HCT116 (cell line): ENCODE measurements at regions not wholly inside any gene's neighbourhood (a gene's known extent, or its start where the extent isn't known, plus 50 kb on each side); places are given as distances from the start of the nearest gene placed in this dataset.

Experiments used
- ATAC-seq: fragments of 200-7000 bp; cut with Tn5 transposase; 2 replicates; pipeline ENCODE4 v1.9.1; 2020; ENCODE audit warnings: mild to moderate bottlenecking, moderate library complexity
- BruUV-seq: library from RNA; stranded (reverse); fragments of 400-500 nt; replicated peaks from 2 replicates; lab custom pipeline; 2021; lab: Mats Ljungman, UMichigan
- CTCF ChIA-PET: fragments of 300-600 bp; sonication (Branson Sonifier 250); formaldehyde crosslinking; loops from one replicate; lab custom pipeline; 2021; ENCODE audit warnings: antibody characterized with exemption; lab: Charles Lee
- POLR2A ChIA-PET: fragments of 300-600, 350-600 bp; sonication (Branson Sonifier 250); formaldehyde crosslinking; loops from one replicate; lab custom pipeline; 2021; ENCODE audit warnings: antibody characterized with exemption; lab: Charles Lee
- RAD21 ChIA-PET, 2 experiments: fragments of 300-600 bp; sonication (Branson Sonifier 250); formaldehyde crosslinking; loops; one replicate each; lab custom pipeline; 2023; ENCODE audit warnings: low total read pairs in 2 of 2; ENCODE audit not compliant: uncharacterized antibody in 2 of 2, unreplicated experiment in 2 of 2, low non-redundant PET in 1 of 2; lab: Charles Lee
- DNase-seq: peaks from one replicate; pipeline ENCODE4 v3.0.0-alpha.2; 2010; ENCODE audit warnings: low read depth, low spot score
- H2AFZ ChIP-seq: fragments of 200-600 bp; shearing (Covaris generic), sonication (generic); 2 replicates; pipeline ENCODE4 v1.6.1; 2017; ENCODE audit warnings: low read depth, mixed run types, mixed read lengths, antibody characterized with exemption, low read length; ENCODE audit not compliant: poor library complexity, severe bottlenecking
- H3K27ac ChIP-seq: 2 replicates; pipeline ENCODE4 v1.5.1; 2012; ENCODE audit warnings: low read depth, low read length
- H3K27me3 ChIP-seq: fragments of 200-600 bp; sonication (generic); 2 replicates; pipeline ENCODE4 v1.6.1; 2016; ENCODE audit warnings: mixed run types, low read length, mixed read lengths; ENCODE audit not compliant: insufficient read depth
- H3K36me3 ChIP-seq, 2 experiments: fragments of 200-500 bp in 1 of 2; fragments of 200-600 bp in 1 of 2; sonication (Bioruptor generic) in 1 of 2; sonication (generic) in 1 of 2; 2 replicates each; pipeline versions ENCODE4 v1.5.1 to v1.6.1; 2014 to 2016; ENCODE audit warnings: low read length in 2 of 2, inconsistent platforms in 1 of 2, mixed read lengths in 1 of 2, mixed run types in 1 of 2; ENCODE audit not compliant: insufficient read depth in 2 of 2, control insufficient read depth in 1 of 2
- H3K4me1 ChIP-seq, 2 experiments: fragments of 200-600 bp in 1 of 2; sonication (generic) in 1 of 2; 2 replicates each; pipeline versions ENCODE4 v1.5.1 to v1.6.1; 2012 to 2017; ENCODE audit warnings: low read length in 2 of 2, inconsistent platforms in 1 of 2, mild to moderate bottlenecking in 1 of 2, mixed read lengths in 1 of 2, mixed run types in 1 of 2, moderate library complexity in 1 of 2; ENCODE audit not compliant: insufficient read depth in 2 of 2, control insufficient read depth in 1 of 2
- H3K4me2 ChIP-seq: fragments of 200-600 bp; sonication (generic); 2 replicates; pipeline ENCODE4 v1.6.1; 2017; ENCODE audit warnings: mixed run types, low read length, mixed read lengths
- H3K4me3 ChIP-seq, 2 experiments: fragments of 200-600 bp in 1 of 2; sonication (generic) in 1 of 2; replicated peaks in 1 of 2; 2 replicates each; pipeline ENCODE4 v1.5.1; 2011 to 2016; ENCODE audit warnings: low read length in 2 of 2, control low read depth in 1 of 2, low read depth in 1 of 2, mild to moderate bottlenecking in 1 of 2, mixed read lengths in 1 of 2, mixed run types in 1 of 2
- H3K79me2 ChIP-seq: fragments of 200-600 bp; sonication (generic); 2 replicates; pipeline ENCODE4 v1.6.1; 2017; ENCODE audit warnings: mild to moderate bottlenecking, mixed run types, low read length, moderate library complexity, mixed read lengths; ENCODE audit not compliant: insufficient read depth
- H3K9ac ChIP-seq: fragments of 200-600 bp; sonication (generic); 2 replicates; pipeline ENCODE4 v1.6.1; 2016; ENCODE audit warnings: low read length, mixed read lengths
- H3K9me2 ChIP-seq: fragments of 200-600 bp; sonication (generic), shearing (Covaris generic); 2 replicates; pipeline ENCODE4 v1.6.1; 2017; ENCODE audit warnings: mixed run types, mild to moderate bottlenecking, moderate library complexity; ENCODE audit not compliant: insufficient read depth
- H3K9me3 ChIP-seq, 2 experiments: fragments of 200-500 bp in 1 of 2; fragments of 200-600 bp in 1 of 2; sonication (Bioruptor generic) in 1 of 2; sonication (generic) in 1 of 2; 2 replicates each; pipeline ENCODE4 v1.6.1; 2014 to 2017; ENCODE audit warnings: low read length in 2 of 2, mixed read lengths in 2 of 2, inconsistent platforms in 1 of 2, low read depth in 1 of 2, mild to moderate bottlenecking in 1 of 2, mixed run types in 1 of 2, moderate library complexity in 1 of 2; ENCODE audit not compliant: control insufficient read depth in 1 of 2, insufficient read depth in 1 of 2
- H4K20me1 ChIP-seq: fragments of 200-600 bp; sonication (generic), shearing (Covaris generic); 2 replicates; pipeline ENCODE4 v1.6.1; 2017; ENCODE audit warnings: mixed run types, mild to moderate bottlenecking, moderate library complexity; ENCODE audit not compliant: insufficient read depth
- EGR1 ChIP-seq: IDR thresholded peaks from 2 replicates; pipeline ENCODE4 v1.6.1; 2012; ENCODE audit warnings: low read depth
- ELF1 ChIP-seq: IDR thresholded peaks from 2 replicates; pipeline ENCODE4 v1.6.1; 2012; ENCODE audit warnings: low read depth, borderline replicate concordance
- EZH2 ChIP-seq: fragments of 200-600 bp; sonication (generic); IDR thresholded peaks from 2 replicates; pipeline ENCODE4 v1.6.1; 2017; ENCODE audit warnings: antibody characterized with exemption, mixed run types
- EZH2phosphoT487 ChIP-seq: fragments of 200-600 bp; IDR thresholded peaks from 2 replicates; pipeline ENCODE4 v1.6.1; 2018; ENCODE audit warnings: antibody characterized with exemption, borderline replicate concordance
- FOSL1 ChIP-seq: IDR thresholded peaks from 2 replicates; pipeline ENCODE4 v1.6.1; 2012; ENCODE audit warnings: low read depth
- JUND ChIP-seq: IDR thresholded peaks from 2 replicates; pipeline ENCODE4 v1.6.1; 2012
- REST ChIP-seq: IDR thresholded peaks from 2 replicates; pipeline ENCODE4 v1.6.1; 2012; ENCODE audit warnings: low read depth
- intact Hi-C: fragments of 100-400 bp; cut with micrococcal nuclease; formaldehyde crosslinking; loops from 2 replicates; pipeline ENCODE4 v1.10.0; 2022
- TF ChIP-seq, protein P1 (sequence below), 3 experiments: fragments of 200-600 bp in 1 of 3; sonication (generic) in 1 of 3; IDR thresholded peaks in 2 of 3; conservative IDR thresholded peaks in 1 of 3; 2 replicates each; pipeline ENCODE4 v1.5.1; 2012 to 2017; ENCODE audit warnings: low read depth in 2 of 3, low read length in 2 of 3, antibody characterized with exemption in 1 of 3, borderline replicate concordance in 1 of 3, control low read depth in 1 of 3, mild to moderate bottlenecking in 1 of 3, mixed read lengths in 1 of 3, mixed run types in 1 of 3, moderate library complexity in 1 of 3; ENCODE audit not compliant: insufficient read depth in 1 of 3

DNA sequence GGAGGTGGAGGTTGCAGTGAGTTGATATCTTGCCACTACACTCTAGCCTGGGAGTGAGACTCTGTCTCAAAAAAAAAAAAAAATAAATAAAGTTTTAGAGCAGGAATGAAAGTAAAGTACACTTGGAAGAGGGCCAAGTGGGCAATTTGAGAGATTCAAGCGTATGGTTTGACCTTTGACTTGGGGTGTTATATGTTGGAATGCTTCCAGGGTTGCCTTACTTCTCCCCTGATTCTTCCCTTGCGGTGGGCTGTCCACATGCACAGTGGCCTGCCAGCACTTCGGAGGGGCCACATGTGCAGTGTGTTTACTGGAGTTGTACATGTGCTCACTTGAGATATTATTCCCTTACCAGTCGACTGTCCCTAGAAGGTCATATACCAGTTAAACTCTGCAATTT, 295.5 kb upstream of the PROX1 start:
- ChIA-PET RAD21 (no interaction called here), POLR2A (no interaction called here), CTCF (no interaction called here)
- TF ChIP-seq EGR1 (no peak), REST (no peak), EZH2phosphoT487 (no peak), EZH2 (no peak), ELF1 (no peak), FOSL1 (no peak), JUND (no peak)
- TF ChIP-seq, protein P1, sequence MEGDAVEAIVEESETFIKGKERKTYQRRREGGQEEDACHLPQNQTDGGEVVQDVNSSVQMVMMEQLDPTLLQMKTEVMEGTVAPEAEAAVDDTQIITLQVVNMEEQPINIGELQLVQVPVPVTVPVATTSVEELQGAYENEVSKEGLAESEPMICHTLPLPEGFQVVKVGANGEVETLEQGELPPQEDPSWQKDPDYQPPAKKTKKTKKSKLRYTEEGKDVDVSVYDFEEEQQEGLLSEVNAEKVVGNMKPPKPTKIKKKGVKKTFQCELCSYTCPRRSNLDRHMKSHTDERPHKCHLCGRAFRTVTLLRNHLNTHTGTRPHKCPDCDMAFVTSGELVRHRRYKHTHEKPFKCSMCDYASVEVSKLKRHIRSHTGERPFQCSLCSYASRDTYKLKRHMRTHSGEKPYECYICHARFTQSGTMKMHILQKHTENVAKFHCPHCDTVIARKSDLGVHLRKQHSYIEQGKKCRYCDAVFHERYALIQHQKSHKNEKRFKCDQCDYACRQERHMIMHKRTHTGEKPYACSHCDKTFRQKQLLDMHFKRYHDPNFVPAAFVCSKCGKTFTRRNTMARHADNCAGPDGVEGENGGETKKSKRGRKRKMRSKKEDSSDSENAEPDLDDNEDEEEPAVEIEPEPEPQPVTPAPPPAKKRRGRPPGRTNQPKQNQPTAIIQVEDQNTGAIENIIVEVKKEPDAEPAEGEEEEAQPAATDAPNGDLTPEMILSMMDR (IDR thresholded peaks at IDR 0.05 in 2 of 3, conservative IDR thresholded peaks at IDR 0.05 in 1 of 3; ENCODE audit: borderline replicate concordance in 1 of 3, insufficient read depth in 1 of 3, low read depth in 2 of 3, low read length in 2 of 3), result no peak
- no peaks in the 10 kb centered on the region for H3K27me3 ChIP-seq
- no peaks in the 10 kb centered on the region for H3K36me3 ChIP-seq
- no peak overlapping the region for H3K4me3 ChIP-seq
- H3K27ac ChIP-seq, result no peak overlapping the region
- no peaks in the 10 kb centered on the region for H3K9me2 ChIP-seq
- no peak overlapping the region for H3K9ac ChIP-seq
- H3K4me2 ChIP-seq, result no peak overlapping the region
- H3K9me3 ChIP-seq, result no peaks in the 10 kb centered on the region
- ATAC-seq (no peak), DNase-seq (no peak)
- intact Hi-C loops, result no loop called here
- no peaks in the 10 kb centered on the region for H4K20me1 ChIP-seq
- H2AFZ ChIP-seq, result no peak overlapping the region
- BruUV-seq, result no TSS peak
- no peaks in the 10 kb centered on the region for H3K4me1 ChIP-seq
- H3K79me2 ChIP-seq, result no peaks in the 10 kb centered on the region
